ENCODE measurements at regions not wholly inside any gene's neighbourhood (a gene's known extent, or its start where the extent isn't known, plus 50 kb on each side); places are given as distances from the start of the nearest gene placed in this dataset.

DNA sequence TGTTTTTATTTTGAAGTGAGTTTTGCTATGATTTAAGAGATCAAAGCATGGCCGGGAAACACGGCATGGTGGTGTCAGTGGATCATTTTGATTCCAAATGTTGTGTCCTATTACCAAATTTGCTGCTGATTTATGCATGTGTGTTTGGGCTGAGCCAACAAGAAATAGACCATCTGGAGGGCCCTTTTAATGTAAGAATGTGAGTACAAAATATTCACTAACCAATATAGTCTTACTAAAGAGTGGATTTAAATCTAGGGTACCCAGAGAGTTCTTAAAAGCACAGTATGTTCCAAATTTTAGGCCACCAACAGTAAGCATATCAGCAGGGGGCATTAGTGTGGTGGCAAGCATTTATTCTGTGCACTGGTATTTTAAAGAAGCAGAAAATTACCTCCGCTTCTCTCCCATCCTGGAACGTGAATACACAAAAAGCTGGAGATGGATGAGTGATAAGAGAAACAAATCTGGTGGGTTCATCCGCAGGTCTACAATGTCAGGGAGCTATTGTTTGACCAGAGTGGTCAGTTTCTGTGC lies 444.4 kb upstream of the IGFBP7 start:
- DNase-seq = no peak

DNA sequence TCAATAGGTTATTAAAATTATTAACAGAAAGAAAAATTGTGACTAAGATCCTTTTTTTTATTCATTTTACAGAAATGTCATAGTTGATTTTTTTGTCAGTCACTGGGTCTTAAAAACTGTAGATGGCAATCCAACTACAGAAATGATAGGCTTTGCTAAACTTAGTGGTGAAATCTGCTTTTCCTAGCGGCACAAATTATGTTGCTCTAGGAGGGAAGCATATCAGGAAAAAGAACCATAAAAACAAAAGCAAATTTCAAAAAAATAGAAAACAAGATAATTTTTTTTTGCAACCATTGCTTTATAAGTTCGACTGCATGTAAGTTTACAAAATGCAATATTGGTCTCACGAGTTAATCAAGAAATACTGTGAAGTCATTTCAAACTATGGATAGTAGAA lies 443.5 kb upstream of the IGFBP7 start:
- DNase-seq = no peak

DNA sequence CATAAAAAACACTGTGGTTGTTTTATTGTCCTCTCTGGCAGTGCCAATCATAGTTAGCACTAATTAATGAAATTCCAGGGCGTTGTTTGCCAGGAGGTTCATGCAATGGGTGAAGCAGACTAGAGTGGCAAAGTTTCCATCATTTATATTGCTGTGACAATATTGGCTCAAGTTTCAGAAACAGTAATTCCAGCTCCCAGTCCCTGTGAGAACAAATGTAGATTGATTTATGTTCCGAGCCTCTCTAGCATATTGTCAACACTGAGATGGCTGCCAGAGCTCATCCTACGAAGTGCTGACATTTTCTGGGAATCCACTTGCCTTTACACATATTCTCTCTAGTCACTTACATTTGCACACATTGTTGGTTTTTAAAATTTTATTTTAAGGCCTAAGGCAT lies 440.0 kb upstream of the IGFBP7 start:
- no peak for DNase-seq

DNA sequence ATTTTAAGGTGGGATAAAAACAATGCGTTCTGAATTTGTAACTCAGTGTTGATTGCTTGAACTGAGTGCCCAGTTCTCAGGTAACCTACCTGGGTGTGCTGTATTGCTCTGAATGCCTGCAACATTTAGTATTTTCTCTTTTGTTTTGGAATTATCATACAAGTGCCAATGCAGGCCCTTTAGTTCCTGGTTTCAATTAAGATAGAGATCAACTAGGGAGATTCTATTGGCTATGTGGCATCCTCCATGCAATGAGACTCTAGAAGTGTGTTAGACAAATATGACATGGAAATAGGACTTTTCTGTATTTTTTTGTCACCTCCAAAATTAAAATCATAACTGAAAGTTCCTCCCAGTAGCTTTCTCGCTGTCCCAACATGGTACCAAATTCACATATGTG lies 438.7 kb upstream of the IGFBP7 start:
- DNase-seq = no peak

DNA sequence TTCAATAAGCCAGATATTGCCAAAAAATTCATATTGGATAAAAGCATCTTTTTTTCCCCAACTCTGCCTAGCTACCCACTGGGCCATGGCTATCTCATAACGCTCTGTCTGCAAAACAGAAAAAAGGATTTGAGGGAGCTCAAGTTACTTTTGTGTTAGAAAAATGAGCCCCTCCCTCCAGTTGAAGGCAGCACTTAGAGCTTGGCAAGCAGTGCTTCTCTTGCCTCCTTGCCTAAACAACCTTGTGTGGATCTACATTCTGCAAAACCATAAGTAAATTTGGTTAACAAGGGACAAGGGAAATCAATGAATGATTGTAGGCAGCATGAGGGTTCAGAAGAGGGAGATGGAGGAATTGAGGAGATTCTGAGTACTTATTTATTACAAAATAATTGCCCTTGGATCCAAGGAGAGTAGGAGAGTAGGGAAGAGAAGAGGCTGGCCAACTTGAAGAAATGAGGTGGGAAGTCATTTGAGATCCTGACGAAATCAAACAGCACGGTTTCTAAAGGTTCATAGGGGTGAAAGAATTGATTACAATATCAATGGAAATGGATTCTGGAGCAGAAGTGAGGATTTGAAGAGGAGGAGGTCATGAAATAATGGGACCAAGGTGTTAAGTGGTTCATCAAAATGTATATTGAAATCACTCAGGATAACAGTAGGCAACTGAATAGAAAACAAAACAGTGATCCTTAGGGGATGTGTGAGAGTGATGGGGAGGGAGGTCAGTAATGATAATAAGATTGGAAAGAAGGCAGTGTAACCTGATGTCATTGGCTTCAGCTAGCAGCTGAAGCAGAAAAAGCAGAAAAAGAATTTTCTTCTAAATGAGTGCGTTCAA lies 434.8 kb upstream of the IGFBP7 start:
- no peak for DNase-seq

DNA sequence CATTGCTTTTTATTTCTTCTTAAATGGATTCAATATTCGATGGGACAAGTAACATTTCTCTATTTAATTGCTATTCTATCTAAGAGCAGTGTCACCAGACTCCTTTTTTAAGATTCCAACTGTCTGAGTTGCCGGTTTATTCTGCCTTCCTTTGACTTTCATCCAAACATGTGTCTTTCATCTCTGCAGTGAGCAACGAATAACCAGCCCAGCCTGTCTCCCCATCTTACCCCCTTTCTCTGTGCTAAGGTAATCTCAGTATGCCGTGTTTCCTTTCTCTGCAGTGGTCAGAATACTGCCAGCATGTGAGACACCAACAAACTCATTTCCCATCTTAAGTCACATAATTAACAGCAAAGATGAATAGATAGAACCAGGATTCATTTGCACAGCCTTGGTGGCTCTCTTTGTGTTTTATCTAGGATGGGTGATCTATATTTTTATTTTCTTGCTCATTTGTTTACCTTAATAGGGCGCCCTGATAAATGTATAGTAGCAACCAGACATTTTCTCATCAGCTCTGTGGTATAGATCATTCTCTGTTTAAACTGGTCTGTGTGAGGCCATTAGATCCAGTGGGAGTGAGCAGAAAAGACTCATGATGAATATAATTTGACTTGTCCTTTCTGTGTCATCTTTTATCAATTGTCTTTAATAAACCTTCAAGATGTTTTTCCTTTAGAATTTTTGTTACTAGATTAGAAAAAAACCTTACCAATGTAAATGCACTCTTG lies 394.8 kb upstream of the IGFBP7 start:
- no peak for DNase-seq

DNA sequence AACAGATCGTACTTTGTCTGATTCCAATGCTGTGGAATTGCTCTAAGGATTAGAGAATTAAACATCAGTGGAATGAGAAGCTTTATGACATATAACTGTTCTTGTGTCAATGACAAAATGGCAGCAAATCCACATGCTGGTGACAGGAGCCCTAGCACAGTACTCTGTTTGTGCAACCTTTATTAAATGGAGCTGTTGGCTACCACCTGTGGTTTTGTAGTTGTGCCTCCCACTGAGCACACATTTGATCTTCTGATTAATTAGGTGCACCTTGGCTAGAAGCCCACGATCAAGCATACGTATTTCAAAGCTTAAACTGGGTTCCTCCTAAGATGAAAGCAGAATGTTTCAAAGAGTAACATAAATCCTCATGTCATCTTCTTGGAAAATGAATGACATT lies 394.0 kb upstream of the IGFBP7 start:
- no peak for DNase-seq

DNA sequence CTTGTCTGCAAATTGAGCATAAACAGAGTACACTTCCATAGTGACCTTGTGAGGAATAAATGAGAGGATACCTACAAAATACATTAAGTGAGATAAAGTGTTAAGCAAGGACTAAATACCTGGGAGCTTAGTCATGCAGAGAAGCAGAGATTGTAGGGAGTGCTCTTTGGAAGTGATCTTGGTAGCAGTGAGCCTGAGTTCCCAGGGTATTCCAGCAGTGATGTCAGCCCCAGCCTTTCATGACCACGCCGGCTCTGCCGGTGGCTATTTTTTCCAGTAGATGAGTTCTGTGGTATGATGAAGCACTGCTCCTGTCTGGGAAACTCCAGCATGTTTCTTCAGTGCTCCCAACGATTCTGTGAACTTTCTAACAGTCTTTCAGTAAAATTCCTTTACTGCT lies 391.5 kb upstream of the IGFBP7 start:
- peak; percentile 64 for DNase-seq

DNA sequence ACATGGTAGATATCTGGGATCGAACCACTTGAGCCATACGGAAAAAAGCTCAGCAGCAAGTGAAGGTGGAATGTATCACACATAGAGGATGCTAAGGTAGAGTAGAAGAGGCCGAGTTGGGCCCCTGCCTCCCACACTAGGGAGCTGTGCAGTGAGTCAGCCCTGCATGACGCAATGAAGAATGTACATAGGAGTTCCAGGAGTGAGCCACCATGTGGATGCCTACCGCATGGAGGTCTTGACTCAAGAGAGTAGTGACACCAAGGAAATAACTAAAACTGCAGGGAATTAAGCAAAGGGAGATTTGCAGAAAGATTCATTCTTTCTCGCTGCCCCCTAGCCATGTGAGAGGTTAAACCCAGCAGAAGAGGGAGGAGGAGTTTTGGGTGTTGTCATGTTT lies 389.6 kb upstream of the IGFBP7 start:
- peak; percentile 18 for DNase-seq

DNA sequence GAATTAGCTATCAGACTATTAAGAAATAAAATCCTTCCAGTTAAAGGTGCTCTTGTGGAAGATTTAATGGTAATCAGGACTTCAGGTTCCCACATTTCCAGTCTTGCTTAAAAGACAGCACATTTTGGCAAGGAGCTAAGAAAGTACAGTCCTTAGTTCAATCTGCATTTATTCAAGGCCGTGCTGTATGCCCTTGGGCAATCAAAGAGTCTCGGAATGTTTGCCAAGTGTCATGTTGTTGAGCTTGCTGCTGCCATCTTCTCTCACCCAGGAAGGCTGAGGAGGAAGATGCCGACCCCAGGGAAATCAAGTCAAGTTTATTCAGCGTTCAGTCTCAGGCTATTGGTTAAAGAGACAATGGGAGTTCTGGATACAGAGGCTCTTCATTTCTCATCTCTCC lies 388.1 kb upstream of the IGFBP7 start:
- DNase-seq = no peak

DNA sequence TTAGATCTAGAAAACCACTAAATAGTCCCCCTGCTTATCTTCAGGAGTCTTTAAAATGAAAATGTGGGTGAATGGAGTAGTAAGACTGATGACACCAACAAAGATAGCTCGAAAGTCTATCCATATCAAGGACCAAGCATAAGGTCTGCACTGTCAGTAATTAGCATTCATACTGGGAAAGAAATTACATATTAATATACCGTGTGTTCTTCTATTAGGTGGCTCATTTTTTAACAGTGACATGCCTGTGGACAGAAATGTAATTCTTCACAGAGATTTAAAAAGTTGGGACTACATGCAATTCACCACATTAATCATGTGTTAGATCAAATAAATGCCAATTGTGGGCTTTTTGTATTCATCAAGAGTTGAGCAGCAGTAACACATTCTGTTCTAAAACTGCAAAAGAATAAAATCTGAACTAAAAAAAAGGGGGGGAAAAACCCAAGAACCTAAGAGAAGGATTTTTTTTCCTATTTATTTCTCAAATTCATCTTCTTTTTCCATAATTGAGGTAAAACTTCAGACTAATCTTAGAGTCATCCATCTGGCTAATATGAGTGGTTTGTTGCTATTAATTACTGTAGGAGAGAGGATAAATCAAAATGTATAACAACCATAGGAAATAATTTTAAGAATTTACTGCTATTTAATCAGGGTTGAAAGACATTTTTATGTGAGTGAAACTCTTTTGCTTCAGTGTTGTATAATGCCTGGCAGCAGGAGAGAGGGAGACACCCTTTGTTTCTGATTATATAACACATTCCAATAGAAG lies 386.7 kb upstream of the IGFBP7 start:
- no peak for DNase-seq

DNA sequence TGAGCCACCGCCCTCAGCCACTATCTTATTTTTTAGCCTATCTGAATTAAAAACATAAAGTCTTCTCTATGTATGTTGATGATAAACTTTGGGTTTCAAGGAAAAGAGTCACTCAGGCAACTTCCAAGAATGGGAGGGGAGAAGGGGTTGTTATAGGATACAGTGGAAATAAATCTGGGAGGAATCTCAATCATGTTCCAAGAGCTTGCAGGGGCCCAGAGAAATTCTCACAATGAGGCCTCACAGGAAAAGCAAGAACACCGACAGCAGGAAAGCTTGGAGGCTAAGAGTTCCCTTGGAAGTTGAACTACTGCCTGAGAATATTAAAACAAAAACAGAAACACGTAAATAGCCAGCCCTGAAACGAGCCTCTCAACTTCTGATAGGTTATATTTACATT lies 384.6 kb upstream of the IGFBP7 start:
- DNase-seq = no peak

DNA sequence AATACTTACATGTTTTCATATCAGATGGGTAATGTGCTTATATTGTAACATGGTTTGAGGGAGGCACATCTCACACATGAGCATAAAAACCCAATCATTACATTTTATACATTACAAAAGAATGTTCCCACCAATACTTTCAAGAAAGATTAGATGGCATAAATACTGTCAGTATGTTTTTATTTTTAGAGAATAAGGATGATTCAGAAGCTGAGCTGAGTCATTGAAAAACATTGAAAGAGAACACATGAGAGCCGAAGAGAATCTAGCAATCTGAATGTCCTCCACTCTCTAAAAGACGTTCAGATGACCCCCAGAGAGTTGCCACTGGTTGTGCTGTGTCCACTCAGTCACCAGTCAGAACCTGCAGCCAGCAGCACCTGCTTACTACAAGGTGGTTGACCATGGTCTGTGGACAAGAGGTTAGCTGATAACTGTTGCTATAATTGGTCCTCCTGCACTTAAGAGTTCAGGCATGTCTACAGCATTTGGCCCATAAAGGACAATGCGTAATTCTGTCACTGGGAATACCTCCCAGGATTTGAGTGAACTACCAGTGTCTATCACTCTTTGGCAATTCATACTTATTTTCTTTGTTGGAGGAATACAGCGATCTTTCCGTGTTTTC lies 382.2 kb upstream of the IGFBP7 start:
- no peak for DNase-seq

DNA sequence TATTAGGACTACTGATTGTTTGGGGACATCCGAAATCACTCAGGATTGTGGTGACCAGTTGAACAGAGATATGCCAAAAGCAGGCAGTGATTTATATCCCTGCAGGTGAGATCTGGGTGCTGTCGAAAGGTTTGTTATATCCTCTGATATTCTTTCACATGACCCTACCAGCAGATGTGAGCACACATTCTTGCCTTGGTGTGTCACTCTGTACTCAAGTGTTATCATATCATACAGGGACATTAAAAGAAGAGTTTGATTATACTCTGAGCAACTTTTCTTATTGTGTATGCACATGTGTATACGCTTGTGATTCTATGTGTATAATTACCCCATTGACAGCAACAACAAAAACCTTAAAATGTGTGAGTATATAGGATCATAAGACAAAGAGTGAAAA lies 381.2 kb upstream of the IGFBP7 start:
- no peak for DNase-seq

DNA sequence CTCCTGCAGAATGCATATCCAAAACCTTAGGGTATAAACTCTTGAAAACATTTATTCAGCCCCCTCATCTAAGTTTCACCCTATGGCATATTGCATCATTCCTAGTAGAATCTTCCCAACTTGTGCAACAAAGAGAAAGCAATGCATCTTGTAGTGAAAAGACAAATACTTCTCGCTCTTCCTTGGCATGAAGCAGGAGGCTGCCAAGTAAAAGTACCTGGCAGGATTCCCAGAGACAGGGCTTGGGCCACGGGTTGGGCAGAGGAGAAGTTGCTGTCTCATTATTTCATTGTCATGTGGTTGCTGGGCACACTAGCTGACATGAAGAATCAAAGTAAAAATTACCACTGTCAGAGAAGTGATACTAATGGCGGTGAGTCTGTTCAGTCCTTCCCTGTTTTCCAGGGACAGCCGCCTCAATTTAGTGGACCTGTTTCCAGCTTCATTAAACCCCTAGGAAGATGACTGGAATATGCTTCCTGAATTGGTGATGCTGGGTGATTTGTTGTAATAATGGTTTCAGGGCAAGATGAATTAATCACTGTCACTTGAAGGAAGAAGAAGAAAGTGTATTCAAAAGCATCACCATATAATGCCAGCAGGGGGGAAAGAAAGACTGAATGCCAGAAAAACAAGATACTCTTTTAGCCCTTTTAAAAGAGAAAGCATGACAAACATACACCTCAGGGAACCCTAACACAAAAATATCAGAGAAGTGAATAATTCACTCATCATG lies 380.5 kb upstream of the IGFBP7 start:
- no peak for DNase-seq

DNA sequence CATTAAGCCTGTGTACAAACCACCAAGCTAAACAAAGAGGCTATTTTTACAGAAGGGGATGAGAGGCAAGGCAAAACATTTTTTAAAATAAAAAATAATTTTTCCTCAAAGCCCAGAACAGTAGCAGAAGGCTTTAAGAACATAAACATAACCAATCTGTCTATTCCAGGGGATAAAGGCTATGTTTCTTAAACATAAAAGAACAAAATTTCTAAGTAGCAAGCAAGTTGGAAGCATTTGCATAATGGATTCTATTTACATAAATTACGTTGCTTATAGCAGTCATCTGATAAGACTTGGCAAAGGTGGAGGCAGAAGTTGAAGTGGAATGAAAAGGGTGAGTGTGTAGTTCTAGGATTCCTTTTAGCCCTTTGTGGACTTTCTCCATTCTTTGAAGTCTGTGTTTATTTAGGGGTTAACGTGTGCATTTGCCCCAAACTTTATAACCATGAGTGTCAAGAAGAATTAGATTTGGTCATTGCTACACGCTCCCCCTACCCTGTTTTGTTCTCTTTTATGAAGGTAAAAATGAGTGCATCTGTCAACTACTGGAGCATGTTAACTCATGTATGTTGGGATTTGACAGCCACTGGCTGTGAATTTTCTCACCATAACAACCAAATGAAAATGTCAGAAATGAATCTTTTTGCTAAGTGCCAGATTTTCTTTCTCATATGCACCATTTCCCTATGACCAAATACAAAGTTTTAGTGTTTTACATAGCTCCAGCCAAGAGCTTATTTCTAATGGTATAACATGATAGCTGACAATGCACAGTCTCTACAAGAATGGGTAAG lies 378.4 kb upstream of the IGFBP7 start:
- no peak for DNase-seq

DNA sequence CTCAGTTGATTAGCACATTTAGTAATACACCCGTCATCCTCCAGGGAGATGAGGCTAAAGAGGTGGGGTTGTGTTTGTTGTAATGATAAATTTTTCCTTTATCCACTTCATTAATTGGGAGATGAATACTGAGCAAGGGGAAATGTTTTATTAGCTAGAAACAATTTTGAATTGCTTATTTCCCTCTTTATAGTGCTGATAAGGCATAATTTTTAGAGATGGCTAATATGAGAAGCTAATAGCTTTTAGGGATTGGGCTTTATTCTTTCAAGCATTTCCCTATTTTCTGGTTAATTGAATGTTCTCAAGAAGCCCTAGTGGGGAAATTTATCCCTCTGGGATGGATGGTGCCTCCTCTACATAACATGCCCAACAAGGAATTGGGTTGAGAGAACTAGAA lies 365.2 kb upstream of the IGFBP7 start:
- no peak for DNase-seq

DNA sequence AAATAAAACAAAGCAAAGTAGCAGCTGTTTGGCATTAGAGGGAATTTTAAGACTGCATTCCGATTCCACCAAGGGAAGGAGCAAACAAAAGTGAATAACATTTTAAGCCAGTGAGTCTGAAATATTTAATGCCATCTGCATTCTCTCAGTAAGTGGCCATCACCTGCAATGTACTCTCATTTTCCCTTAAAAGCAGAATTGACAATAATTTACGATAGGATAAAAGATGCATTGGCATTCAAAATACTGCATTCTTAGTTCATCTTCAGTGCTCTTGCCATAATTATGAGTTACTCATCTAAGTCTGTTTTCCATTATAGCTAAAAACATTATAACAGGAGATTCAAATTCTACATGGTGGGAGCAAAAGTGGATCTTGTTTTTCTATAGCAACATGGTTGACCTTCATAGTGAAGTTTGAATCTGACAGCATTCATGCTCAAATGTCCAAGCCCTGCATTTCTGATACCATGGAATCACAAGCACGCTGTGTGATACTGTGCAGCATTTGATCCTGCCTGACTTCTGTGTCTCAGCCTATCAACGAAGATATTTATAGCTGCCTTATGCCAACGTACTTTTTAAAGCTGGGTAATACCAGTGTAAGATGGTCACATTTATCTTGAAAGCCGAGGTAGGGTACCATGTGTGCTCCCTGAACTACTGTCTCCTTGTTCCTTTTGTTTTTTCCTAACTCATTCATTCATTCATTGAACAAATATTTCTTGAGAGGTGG lies 355.3 kb upstream of the IGFBP7 start:
- no peak for DNase-seq

DNA sequence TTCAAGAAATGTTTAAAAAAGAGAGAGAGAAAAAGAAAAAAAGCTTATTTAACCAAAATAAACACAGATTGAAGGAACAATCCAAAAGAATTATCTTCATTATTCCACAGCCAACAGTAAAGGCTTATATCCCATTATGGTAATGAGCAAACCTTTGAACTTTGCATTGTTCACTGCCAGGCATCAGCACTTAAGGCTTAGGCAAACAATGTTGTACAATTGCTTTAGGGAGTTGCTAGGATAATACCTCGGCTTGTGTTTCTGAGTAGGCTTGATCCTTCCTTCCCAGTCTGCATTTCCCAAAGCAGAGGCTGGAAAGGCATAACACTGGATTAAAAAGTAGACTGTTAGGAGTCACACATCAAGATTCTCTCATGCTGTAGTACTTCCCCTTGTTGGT lies 352.7 kb upstream of the IGFBP7 start:
- DNase-seq = no peak

DNA sequence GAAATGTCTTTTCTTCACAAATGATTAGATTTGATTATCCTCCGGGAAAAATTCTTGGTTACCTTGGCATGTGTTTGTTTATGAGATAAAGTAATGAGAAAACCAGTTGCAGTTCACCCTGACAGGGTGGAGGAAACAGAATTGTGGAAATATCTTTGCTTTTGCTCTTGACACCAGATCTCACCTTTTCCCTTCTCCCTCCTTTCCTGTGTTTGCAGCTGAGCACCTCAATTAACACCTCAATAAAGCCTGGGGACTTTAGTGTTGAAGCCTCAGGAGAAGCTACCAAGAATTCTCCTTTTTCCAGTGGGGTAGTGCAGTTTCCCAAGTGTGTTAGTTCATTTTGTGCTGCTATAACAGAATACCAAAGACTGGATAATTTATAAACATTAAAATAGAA lies 350.8 kb upstream of the IGFBP7 start:
- DNase-seq = no peak

DNA sequence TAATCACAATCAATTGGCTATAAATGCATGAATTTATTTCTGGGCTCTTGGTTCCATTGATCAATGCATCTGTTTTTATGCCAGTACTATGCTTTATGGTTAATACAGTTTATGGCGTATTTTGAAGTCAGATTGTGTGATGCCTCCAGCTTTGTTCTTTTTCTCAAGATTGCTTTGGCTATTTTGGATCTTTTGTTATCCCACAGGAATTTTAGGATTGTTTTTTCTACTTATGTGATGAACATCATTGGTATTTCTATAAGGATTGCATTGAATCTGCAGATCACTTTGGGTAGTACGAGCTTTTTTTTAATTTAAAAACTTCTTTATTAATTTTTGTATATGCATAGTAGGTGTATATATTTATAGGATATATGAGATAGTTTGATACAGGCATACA lies 338.7 kb upstream of the IGFBP7 start:
- no peak for DNase-seq
